CD4-positive, alpha-beta T cell treated with Interleukin-4 for 4 hours (primary cell): ENCODE measurements at regions not wholly inside any gene's neighbourhood (a gene's known extent, or its start where the extent isn't known, plus 50 kb on each side); places are given as distances from the start of the nearest gene placed in this dataset.

Source experiments
- DNase-seq: peaks from one replicate; pipeline ENCODE4 v3.0.0-alpha.2; 2020

DNA sequence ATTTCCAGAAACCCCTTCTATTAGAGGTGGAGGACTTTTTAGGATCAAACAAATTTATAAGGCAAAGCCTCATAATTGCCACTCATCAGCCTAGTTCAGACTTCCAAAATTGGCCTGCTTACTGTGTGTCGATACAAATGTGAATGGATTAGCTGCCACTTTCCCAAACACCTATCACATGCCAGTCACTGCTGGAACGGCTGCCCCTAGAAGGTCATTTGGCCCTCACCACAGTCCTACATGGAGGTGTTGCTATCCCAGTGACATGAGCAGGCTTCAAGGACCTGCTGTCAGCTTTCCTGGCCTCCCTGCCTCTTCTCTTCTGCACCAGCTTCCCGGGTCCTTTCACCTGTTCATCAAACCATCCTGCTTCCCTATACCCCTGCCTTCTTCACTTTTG, 279.2 kb upstream of the SKOR2 start:
- no peak for DNase-seq

DNA sequence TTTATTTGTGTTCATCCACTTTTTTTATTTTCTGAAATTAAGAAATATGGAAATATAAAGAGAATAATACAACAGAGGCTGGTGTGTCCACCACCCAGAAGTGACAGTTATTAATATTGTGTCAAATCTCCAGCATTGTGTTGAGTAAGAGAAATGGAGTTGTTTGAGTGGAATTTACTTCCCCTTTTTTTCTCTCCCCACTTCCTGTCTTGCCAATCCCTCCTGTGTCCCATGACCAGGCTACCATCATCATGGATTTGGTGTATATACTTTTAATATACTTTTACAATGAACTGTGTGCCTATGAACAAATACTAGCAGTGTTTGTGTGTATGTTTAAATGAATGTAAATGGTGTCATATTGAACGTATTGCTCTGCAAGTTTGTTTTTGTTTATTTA, 276.9 kb upstream of the SKOR2 start:
- DNase-seq: no peak

DNA sequence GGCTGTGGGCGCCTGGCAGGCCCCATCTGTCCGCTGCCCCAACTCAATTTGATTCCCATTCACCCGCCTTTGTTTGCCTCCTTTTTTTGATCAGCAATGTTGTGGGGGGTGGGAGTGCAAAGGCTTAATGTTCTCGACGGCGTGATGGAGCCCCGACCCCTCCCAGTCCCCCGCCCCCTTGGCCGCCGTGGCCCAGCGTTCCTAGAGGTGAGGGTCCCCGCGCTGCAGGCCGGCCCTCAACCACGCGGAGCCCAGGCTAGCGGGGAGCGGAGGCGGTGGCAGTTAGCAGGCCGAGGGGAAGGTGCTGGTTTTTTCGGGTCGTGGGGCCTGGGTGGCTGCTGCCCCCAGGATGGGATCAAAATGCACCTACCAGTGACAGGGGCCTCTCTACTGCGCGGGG, 274.7 kb upstream of the SKOR2 start:
- DNase-seq: no peak

DNA sequence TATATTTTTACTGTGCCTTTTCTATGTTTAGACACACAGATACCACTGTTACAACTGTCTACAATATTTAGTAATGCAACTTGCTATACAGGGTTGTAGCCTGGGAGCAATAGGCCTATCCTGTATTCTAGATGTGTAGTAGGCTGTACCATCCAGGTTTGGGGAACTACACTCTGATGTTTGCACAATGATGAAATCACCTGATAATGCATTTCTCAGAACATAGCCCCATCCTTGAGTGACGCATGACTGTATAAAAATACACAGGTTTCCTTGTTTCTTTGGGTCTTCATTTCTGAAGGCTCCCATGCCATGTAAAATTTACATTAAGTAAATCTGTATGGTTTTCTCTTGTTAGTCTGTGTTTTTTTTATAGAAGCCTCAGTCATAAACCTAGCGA, 270.9 kb upstream of the SKOR2 start:
- no peak for DNase-seq

DNA sequence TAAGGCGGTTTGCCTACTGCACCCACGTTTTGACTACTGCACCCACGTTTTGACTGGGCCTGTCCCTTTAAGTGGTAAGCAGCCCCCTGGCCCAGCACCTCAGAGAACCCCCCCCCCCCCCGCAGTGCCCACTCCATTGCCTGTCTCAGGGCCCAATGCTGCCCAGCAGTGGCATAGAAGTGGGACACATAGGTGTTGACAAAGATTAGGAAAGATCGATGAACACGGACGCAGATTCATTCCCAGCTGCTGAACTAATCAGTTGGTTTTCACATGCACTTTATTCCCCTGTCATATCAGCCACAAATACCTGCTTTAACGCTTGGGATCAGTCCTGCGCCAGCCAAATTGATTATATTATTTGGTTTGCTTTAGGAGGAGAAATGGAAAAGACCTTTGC, 268.8 kb upstream of the SKOR2 start:
- no peak for DNase-seq

DNA sequence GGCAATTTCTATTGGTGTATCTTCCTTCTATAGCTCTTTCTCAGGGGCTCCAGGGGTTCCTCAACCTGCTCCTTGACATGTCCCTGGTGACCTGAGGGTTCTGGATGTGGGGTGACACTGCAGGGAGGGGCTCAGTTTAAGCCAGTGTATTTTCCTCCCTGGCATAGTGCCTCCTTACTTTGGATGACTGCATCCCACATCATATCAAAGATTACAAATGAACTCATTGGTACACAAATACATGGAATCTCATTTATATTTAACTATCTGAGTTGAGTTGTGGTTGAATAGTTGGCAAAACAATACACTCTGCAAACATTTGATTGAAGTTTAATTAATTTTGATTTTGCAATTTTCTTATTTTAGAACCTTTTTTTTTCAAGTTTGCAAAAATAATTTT, 268.2 kb upstream of the SKOR2 start:
- no peak for DNase-seq

DNA sequence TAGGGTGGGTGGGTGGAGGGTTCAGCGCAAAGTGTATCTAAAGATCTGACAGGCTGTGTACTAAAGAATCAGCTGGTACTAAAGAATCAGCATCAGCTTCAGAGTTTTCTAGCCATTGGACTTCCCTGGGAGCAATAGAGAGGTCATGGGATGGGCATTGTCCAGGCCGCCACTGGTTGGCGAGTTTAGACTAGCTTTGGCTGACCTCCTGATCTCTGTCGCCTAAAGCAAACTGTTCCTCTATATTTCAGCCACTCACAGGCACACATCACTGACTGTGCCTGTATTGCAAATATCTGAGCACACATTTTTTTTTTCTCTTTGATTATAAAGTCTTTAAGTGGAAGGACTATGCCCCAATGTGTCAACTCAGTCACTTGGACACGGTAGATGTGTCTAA, 267.8 kb upstream of the SKOR2 start:
- DNase-seq: no peak

DNA sequence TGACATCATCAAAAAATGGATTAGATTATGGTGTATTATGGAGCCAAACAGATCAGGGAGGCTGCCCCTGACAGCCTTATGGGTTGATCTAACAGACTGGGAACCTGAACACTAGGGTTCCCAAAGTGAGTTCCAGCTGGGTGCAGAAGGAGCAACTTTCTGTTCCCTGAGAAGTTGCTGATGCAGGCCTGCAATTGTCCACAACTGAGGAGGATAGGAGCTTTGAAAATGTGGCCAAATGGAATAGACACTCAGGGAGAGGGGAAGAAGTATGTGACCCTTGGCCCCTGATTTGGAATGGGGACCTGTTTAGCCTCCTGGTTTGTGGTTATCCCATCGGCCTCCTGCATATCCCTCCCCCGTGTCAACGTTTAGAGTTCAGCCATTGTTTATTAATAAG, 262.2 kb upstream of the SKOR2 start:
- no peak for DNase-seq

DNA sequence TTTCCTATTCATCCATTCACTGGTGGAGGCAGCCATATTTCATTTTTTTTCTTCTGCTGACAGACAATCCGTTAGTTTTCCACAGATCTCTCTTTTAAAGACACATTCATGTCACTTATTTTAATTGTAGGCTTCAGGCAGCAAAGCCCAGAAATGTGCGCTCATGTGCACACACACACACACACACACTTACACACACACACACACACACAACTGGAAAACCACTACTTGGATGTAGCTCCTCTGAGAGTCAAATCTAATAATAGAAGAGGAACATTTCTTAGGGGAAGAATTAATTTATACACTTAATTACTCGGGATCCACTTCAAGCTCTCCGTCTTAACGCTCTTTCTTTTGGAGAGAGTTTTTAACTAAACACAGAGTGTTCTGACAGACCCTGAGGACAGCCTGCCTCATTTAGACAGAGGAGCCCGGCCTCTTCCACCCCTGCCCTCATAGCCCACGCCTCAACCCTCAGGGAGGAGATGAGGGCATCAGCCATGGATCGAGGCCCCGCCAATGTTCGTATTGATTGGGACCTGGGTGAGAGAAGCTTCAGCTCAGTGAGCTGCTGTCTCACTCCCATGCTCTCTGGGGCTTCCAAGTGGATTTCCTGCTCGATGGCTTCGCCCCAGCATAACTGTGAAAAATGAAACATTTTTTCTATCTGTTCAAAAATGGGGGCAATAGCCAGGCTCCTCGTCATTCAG, 261.4 kb upstream of the SKOR2 start:
- DNase-seq: no peak

DNA sequence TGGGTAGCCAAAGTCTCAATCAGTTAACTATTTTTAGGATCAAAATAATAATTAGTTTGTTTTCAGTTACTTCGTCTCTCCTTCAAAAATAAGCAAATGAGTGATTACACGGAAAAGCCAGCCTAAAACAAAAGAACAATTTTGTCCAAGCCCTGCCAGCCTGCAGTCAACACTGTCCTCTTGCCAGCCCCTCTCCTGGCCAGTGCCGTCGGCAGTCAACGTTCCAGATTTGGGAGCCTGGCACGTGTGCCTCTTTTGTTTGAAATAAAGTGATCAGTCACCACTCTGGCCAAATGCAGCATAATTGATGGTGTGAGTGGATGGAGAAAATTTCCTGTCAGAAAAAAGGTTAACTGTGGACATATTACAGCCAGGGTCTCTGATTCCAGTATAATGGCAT, 260.6 kb upstream of the SKOR2 start:
- DNase-seq: no peak

DNA sequence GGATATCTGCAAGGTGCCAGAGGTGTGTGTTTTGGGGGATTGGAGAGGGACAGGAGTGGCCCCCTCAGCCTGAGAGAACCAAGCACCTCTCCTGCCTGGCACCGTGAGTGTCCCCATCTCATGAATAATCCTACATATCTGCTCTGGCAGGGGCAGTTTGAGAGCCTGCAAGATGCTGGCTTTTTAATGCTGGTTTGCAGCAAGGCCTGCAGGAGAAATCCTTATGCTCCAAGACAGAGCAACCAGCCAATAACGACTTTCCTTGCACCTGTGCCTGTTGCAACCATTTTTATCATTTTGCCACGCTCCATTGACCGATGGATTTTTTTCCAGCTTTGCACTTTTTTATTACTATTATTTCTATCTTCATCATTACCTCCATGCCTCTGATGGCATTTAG, 259.4 kb upstream of the SKOR2 start:
- DNase-seq: no peak

DNA sequence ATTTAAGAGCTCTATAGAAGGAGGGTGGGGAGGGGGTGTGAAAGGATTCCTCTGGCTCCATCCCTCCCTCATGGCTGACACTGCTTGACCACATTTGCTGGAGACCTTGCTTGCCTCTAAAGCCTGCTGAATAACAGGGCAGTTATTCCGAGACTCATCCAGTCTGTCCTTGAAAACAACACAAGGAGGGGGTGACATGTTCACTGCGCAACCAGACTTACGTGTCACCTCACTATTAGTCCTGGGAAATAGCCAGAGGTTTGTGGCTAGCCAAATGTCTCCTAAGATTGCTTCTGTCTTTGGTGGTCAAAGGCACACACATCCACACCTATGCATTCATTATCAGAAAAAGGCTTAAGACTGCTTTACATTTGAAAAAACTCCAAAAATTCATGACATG, 256.2 kb upstream of the SKOR2 start:
- no peak for DNase-seq

DNA sequence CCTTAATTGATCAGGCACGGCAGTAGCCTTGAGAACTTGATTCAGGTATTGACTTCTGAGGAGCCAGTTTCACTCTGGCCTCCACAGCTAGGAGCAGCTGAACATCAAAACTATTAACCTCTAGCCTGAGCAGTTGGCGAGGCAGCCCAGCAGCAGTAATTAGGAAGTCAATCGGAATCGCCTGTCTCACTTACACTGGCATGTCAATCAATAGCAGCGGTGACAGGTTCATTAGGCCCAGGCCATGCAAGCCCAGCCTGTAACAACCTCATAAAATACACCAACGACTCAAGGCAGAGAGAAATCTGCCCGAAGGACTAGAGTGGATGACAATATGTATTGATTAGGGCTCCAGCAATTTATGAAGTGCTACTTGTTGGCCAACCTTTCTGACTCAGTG, 255.4 kb upstream of the SKOR2 start:
- no peak for DNase-seq

DNA sequence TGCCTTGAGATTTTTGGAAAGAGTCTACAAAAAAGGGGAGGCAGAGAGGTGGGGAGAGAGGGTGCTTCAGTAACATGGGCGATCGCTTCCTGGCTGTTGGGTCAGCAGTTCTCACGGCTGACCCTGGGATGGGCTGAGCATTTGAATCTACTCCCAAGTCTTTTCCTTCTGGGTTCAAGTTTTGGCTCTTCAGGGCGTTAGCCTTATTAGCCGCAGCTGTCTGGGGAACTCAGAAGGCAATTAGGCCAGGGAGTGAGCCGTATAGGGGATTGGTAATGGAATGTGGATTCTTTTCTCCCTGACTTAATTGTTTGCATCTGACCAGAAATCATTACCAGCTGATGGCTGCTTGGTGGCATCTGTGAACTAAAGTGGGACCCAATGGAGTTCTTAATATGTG, 250.5 kb upstream of the SKOR2 start:
- no peak for DNase-seq

DNA sequence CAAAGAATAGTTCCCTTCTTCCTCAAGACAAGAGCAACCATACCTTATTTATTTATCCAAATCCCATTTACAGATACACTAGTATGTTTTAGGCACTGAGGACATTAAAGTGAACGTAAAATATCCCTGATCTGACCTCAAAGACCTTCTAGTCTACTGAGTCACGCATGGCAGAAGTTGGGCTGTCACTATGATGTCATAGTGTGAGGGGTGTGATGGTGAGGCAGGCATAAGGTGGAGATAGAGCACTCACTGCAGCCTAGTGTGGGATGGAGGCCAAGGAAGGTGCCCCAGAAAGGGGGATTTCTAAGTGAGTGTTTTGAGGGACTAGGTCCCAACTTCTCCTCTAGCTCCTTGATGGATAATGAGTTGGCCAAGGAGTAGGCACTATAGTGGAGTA, 249.5 kb upstream of the SKOR2 start:
- DNase-seq: no peak

DNA sequence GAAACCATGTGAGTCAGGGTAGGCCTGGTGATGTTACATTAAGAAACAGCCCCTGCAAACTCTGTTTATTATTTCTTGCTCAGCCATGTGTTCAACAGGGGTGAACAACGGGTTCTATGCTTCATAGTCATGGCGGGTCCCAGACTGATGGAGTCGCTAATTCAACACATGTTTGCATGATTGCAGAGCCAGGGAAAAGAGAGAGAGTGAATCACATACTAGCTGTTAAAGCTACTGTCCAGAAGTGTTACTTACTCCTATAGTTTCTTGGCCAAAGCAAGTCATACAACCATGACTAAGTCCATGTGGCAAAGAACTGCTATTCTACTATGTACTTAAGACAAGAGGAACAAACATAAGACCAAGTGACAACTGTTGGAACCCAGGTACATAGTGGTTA, 241.2 kb upstream of the SKOR2 start:
- DNase-seq: no peak

DNA sequence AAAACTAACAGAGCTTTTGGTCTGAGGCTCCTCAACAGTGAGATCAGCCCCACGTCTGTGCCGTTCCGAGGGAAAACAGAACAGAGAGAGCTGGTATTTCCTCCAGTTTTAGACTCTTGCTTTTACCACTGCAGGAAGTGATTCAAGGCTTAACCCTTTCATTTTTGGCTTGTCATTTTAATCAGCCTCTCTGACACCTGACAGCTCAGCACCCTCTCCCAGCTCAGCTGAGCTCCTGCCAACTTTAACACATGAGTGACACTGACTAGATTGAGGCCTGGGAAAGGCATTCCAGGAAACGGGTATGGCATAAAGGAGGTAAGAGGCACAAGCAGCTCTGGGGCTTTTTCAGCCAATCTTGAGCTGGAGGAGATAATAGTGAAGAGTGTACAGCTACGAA, 239.4 kb upstream of the SKOR2 start:
- DNase-seq: no peak

DNA sequence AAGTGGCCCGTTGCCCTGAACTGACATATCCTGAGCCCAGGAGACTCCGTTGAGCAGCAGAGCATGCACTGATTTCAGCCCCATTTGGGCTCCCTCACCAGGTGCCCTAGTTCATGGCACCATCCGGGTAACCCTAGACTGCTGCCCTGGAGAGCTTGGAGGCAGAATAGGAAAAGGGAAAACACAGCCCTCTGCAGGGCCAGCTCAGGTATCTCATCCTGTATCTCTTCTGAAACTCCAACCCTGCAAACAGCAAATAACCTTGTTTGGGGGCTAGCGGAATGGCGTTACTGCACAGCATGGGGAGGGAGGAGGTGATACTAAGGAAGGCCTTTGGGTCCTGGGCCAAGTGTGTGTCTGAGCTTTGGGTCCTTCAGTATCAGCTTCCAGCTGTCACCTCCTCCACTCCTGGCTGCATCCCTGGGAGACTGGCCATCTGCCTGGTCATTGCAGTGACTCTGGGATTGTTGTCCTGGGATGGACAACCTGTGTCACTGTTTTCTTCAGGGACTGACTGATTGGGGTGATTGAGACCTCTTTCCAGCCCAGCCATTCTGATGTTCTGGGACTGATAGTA, 233.8 kb upstream of the SKOR2 start:
- no peak for DNase-seq

DNA sequence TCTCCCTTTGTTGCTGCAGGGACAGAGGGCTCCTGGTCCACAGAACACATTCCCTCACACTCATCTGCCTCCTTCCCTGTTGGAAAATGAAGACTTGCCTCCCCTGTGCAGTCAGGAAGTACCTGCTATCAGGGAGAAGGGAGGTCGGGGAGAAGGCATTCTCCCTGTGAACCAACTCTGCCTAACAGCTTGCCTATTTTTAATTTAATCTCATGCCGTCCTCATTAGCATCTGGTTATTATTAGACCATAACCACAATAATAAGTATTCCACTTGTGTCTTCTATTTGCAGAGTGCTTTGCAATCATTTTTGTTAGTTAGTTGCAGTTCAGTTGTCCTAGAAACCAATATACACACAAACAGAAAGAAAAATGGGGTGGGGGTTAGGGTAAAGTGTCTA, 232.6 kb upstream of the SKOR2 start:
- no peak for DNase-seq

DNA sequence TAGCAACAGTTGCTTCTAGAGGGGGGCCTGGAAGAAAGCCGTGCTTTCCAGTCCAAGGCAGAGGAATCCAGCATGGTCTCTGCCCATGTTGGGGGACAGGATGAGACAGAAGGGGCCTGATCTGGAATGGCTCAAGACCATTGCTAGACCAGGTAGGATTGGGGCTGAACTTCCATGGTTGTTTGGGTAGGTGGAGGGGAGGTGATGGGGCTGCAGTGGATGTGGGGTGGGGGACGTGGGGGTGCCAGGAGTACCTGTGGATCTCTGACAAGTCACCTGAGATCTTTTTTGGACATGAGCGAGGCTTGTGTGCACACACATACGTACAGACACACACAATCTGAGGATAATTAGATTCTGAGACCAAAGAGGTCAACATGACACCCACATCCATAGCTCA, 228.7 kb upstream of the SKOR2 start:
- no peak for DNase-seq

DNA sequence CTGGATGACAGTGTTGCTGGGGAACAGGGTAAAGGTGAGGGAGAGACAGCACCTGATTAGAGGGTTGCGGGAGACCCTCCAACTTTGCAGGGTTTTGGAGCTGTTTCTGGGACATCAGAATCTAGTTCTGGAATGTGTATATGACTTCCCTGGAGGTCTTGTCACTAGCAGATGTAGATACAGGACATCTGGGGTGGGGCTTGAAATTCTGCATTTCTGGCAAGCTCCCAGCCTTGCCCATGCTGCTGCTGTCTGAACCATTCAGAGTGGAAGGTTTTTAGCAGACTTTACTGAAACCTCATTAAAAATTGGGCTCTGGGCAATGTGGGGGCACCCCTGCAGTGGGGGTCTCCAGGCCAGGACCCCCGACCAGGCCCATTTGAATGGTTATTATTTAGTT, 220.3 kb upstream of the SKOR2 start:
- no peak for DNase-seq

DNA sequence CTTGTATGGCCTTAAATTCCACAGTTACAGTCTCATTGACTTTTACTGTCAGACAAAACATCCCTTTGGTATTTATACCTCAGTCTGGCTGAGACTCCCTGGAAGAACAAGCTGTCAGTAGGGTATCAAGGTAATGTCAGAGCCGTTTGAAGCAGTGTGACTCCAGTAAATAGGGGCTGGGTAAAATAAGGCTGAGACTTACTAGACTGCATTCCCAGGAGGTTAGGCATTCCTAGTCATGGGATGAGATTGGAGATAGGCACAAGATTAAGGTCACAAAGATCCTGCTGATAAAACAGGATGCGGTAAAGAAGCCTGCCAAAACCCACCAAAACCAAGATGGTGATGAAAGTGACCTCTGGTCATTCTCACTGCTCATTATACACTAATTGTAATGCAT, 219.5 kb upstream of the SKOR2 start:
- no peak for DNase-seq

DNA sequence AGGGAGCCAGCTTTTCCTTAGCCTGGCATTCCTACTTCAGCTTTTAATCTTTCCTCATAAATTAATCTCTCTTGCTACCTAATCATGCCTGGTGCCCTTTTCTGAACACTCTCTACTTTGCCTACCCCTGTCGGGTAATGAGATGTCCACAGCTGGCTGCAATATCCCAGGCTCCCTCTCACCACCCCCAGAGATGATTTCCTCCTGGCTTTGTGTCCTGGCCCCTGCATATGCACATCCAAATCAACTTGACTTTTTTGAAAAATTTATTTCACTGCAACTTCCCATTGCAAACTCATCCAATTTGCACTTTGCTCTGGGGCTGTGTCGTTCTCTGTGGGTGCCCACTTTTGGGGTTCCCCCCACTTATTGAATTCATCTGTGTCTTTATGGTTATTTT, 218.1 kb upstream of the SKOR2 start:
- DNase-seq: no peak

DNA sequence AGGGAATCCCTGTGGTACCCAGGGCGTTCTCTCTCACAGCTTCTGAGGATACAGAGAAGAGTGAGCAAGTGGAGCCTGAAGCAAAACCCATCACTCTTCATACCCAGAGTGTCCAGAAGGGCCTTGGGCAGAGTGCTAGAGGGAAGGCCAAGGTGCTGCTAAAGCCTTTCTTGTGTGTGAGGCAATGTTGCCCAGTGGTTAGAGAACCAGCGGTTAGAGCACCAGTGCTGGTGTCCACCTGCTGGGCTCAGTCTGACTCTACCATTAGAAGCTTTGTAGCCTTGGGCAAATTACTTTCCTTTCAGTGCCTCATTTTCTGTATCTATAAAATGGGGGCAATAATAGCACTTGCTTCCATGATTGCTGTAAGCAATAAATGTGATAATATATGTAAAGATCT, 210.5 kb upstream of the SKOR2 start:
- no peak for DNase-seq

DNA sequence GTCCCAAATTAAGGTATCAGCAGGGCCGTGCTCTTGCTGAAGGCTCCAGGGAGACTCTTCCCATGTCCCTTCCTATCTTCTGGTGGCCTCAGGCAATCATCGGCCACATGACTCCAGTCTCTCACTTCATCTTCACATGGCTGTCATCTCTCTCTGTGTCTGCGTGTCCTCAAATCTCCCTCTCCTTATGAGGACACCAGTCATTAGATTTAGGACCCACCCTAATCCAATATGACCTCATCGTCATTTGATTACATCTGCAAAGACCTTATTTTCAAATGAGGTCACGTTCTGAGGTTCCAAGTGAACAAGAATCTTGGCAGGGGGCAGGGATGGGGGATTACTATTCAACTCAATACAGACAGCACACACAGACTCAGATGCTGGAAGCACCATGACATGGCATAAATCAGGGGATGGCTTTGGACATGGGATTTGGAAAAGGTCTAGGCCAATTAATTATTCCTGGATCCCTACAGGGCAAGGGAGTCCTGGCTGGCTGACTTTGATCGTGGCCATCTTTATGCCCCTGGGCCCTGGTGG, 210.0 kb upstream of the SKOR2 start:
- DNase-seq: no peak
